ENCODE measurements at regions not wholly inside any gene's neighbourhood (a gene's known extent, or its start where the extent isn't known, plus 50 kb on each side); places are given as distances from the start of the nearest gene placed in this dataset.

DNA sequence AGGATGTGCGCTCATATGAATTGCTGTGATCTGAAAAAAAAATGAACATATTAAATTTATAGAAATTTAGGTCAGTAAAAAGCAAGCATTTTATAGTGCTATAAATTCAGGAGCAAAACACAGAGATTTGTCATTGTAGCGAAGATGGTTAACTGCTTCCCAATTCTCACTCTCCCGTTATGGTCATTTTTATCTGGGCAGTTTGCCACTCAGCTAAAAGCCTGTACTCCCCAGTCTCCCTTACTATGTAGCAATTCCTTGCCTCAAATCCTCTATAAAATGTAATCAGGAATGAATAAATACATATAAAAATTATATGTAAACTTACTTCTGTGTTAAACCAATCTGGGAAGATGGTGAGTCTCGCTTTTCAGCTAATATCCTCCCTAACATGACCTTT, 471.5 kb downstream of the HINT1 start:
- TF ChIP-seq CTCF (IDR thresholded peaks at IDR 0.05), result no peak
- no peak for TF ChIP-seq POLR2A (IDR thresholded peaks at IDR 0.05)
- no peak for TF ChIP-seq EP300 (IDR thresholded peaks at IDR 0.05)
- TF ChIP-seq POLR2AphosphoS5 (IDR thresholded peaks at IDR 0.05), result no peak
- H3K27me3 ChIP-seq, result no peaks in the 10 kb centered on the region
- WGBS, result 89% methylated on average over 4 of the region's 4 CpGs

GRCh38 chr5:130692770-130693169, 472.3 kb downstream of the HINT1 start:
- Histone ChIP-seq H3K9me3 (no peaks in the 10 kb centered on the region), H3K4me3 (no peak overlapping the region), H3K27me3 (no peaks in the 10 kb centered on the region), H3K36me3 (no peaks in the 10 kb centered on the region), H3K27ac (no peak overlapping the region), H3K4me1 (no peaks in the 10 kb centered on the region)
- 21% methylated on average over 1 of the region's 1 CpG for WGBS
- no peak for DNase-seq (ENCODE audit: low spot score in 2 of 2)
- no peak for TF ChIP-seq POLR2A (IDR thresholded peaks at IDR 0.05)

More for the DNA sequence above, 471.5 kb downstream of the HINT1 start:
- Histone ChIP-seq H3K9me3 (no peaks in the 10 kb centered on the region), H3K27ac (no peak overlapping the region), H3K36me3 (no peaks in the 10 kb centered on the region), H3K4me1 (no peaks in the 10 kb centered on the region), H3K4me3 (no peak overlapping the region)
- DNase-seq (ENCODE audit: low spot score in 2 of 2), result no peak

GRCh38 chr5:130689831-130690230, 475.2 kb downstream of the HINT1 start:
- DNase-seq (ENCODE audit: low spot score in 2 of 2), result no peak
- no peak overlapping the region for H3K4me3 ChIP-seq
- no peak overlapping the region for H3K27ac ChIP-seq
- WGBS, result 76% methylated on average over 4 of the region's 4 CpGs
- no peak for TF ChIP-seq EP300 (IDR thresholded peaks at IDR 0.05)
- no peak for TF ChIP-seq POLR2A (IDR thresholded peaks at IDR 0.05)
- TF ChIP-seq CTCF (IDR thresholded peaks at IDR 0.05), result no peak
- TF ChIP-seq POLR2AphosphoS5 (IDR thresholded peaks at IDR 0.05), result no peak
- no peaks in the 10 kb centered on the region for H3K27me3 ChIP-seq
- no peaks in the 10 kb centered on the region for H3K4me1 ChIP-seq
- H3K36me3 ChIP-seq, result no peaks in the 10 kb centered on the region
- no peaks in the 10 kb centered on the region for H3K9me3 ChIP-seq

- no peak for DNase-seq (ENCODE audit: low spot score in 2 of 2)
- Histone ChIP-seq H3K4me1 (no peaks in the 10 kb centered on the region), H3K27me3 (no peaks in the 10 kb centered on the region), H3K9me3 (no peaks in the 10 kb centered on the region), H3K36me3 (no peaks in the 10 kb centered on the region), H3K4me3 (no peak overlapping the region), H3K27ac (no peak overlapping the region)
- TF ChIP-seq POLR2A (IDR thresholded peaks at IDR 0.05), result no peak
- TF ChIP-seq EP300 (IDR thresholded peaks at IDR 0.05), result no peak
- no peak for TF ChIP-seq POLR2AphosphoS5 (IDR thresholded peaks at IDR 0.05)
- no peak for TF ChIP-seq CTCF (IDR thresholded peaks at IDR 0.05)
- WGBS, result 90% methylated on average over 7 of the region's 7 CpGs
Observed at GRCh38 chr5:130687085-130687733, 477.8 kb downstream of the HINT1 start.

DNA sequence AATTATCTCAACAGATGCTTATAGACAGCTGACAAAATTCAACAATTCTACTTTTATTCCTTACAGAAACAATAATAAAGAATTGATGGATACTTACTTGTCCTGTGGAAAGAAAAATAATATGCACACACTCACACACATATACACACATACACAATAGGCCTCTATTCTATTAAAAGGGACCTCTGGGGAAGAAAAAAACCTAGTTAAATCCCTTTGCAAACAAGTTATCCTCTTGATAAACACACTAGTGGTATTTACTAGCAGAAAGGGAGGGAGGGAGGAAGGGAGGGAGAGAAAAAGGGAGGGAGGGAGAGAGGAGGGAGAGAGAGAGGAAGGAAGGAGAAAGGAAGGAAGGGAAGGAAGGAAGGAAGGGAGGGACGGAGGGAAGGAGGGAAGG, 486.4 kb downstream of the HINT1 start:
- no peaks in the 10 kb centered on the region for H3K4me1 ChIP-seq
- WGBS, result 66% methylated on average over 1 of the region's 1 CpG
- no peak overlapping the region for H3K4me3 ChIP-seq
- no peak for DNase-seq (ENCODE audit: low spot score in 2 of 2)
- no peaks in the 10 kb centered on the region for H3K36me3 ChIP-seq
- no peaks in the 10 kb centered on the region for H3K27me3 ChIP-seq
- TF ChIP-seq POLR2A (IDR thresholded peaks at IDR 0.05), result no peak
- no peak for TF ChIP-seq CTCF (IDR thresholded peaks at IDR 0.05)
- no peak for TF ChIP-seq POLR2AphosphoS5 (IDR thresholded peaks at IDR 0.05)
- no peak for TF ChIP-seq EP300 (IDR thresholded peaks at IDR 0.05)
- H3K9me3 ChIP-seq, result no peaks in the 10 kb centered on the region
- H3K27ac ChIP-seq, result no peak overlapping the region

DNA sequence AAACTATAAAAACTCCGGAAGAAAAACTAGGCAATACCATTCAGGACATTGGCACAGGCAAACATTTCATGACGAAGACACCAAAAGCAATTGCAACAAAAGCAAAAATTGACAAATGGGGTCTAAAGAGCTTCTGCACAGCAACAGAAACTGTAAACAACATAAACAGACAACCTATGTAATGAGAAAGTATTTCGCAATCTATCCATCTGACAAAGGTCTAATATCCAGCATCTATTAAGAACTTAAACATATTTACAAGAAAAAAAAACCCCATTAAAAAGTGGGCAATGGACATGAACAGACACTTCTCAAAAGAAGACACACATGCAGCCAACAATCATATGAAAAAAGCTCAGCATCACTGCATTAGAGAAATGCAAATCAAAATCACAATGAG, 498.6 kb downstream of the HINT1 start:
- TF ChIP-seq POLR2A (IDR thresholded peaks at IDR 0.05) (no peak), CTCF (IDR thresholded peaks at IDR 0.05) (no peak), EP300 (IDR thresholded peaks at IDR 0.05) (no peak), POLR2AphosphoS5 (IDR thresholded peaks at IDR 0.05) (no peak)
- Histone ChIP-seq H3K4me3 (no peak overlapping the region), H3K4me1 (no peaks in the 10 kb centered on the region)

More for the DNA sequence above, 498.6 kb downstream of the HINT1 start:
- Histone ChIP-seq H3K27ac (no peak overlapping the region), H3K27me3 (no peaks in the 10 kb centered on the region), H3K9me3 (no peaks in the 10 kb centered on the region), H3K36me3 (no peaks in the 10 kb centered on the region)
- 93% methylated on average over 3 of the region's 3 CpGs for WGBS
- DNase-seq (ENCODE audit: low spot score in 2 of 2), result no peak
